Vagina (tissue), 2 donors: ENCODE measurements at regions not wholly inside any gene's neighbourhood (a gene's known extent, or its start where the extent isn't known, plus 50 kb on each side); places are given as distances from the start of the nearest gene placed in this dataset.

Source experiments
- CTCF ChIP-seq, 3 experiments: fragments of 450-650 bp in 2 of 3; fragments of 200-600 bp in 1 of 3; sonication (generic) in 1 of 3; IDR thresholded peaks; one replicate each; pipeline ENCODE4 v1.5.1; 2017 to 2019; ENCODE audit warnings: antibody characterized with exemption in 3 of 3, mild to moderate bottlenecking in 2 of 3, moderate library complexity in 2 of 3
- POLR2AphosphoS5 ChIP-seq, 2 donors: sonication (generic); formaldehyde crosslinking; IDR thresholded peaks; one replicate each; pipeline ENCODE4 v1.9.0; 2017; ENCODE audit warnings: antibody characterized with exemption in 2 of 2, mild to moderate bottlenecking in 2 of 2, low read depth in 1 of 2; ENCODE audit not compliant: insufficient read depth in 1 of 2

GRCh38 chr10:84900141-84900540, 571.8 kb downstream of the CCSER2 start:
- TF ChIP-seq CTCF (IDR thresholded peaks at IDR 0.05) (no peak), POLR2AphosphoS5 (IDR thresholded peaks at IDR 0.05; ENCODE audit: insufficient read depth in 1 of 2, low read depth in 1 of 2) (no peak)
